K562 (cell line): ENCODE measurements at regions not wholly inside any gene's neighbourhood (a gene's known extent, or its start where the extent isn't known, plus 50 kb on each side); places are given as distances from the start of the nearest gene placed in this dataset.

Source experiments
- DPF2 ChIP-seq: fragments of 450-650 bp; IDR thresholded peaks from 2 replicates; pipeline ENCODE4 v1.6.1; 2016
- FOSL1 ChIP-seq: fragments of 200-800 bp; sonication (Bioruptor generic); conservative IDR thresholded peaks from 2 replicates; pipeline ENCODE4 v1.6.1; 2016; ENCODE audit warnings: missing genetic modification characterization, missing compliant biosample characterization
- IFI16 ChIP-seq: fragments of 250-450 bp; sonication (Bioruptor Pico); IDR thresholded peaks from 2 replicates; pipeline ENCODE4 v2.1.2; 2022; ENCODE audit warnings: mild to moderate bottlenecking, inconsistent platforms
- SMC3 ChIP-seq: conservative IDR thresholded peaks from 2 replicates; pipeline ENCODE4 v1.6.1; 2011; ENCODE audit warnings: low read depth, low read length, improper control_type of control experiment; ENCODE audit not compliant: insufficient read depth
- SRF ChIP-seq, 2 experiments: fragments of 250-450, 450-650 bp in 1 of 2; sonication (Bioruptor Pico) in 1 of 2; sonication (generic) in 1 of 2; formaldehyde crosslinking; IDR thresholded peaks; 2 replicates each; pipeline versions ENCODE4 v1.5.0 to v1.5.1; 2020 to 2022; ENCODE audit warnings: mild to moderate bottlenecking in 1 of 2, missing genetic modification reagents in 1 of 2
- ZNF134 ChIP-seq: fragments of 250-450 bp; sonication (Bioruptor Pico); conservative IDR thresholded peaks from 2 replicates; pipeline ENCODE4 v1.4.0; 2020
- ZNF644 ChIP-seq: fragments of 200-800 bp; sonication (Bioruptor generic); IDR thresholded peaks from 2 replicates; pipeline ENCODE4 v1.6.1; 2016; ENCODE audit warnings: low read depth, missing genetic modification characterization, missing compliant biosample characterization
- TF ChIP-seq, protein P1 (sequence below), 2 experiments: fragments of 450-650 bp; formaldehyde crosslinking in 1 of 2; IDR thresholded peaks; 2 replicates each; pipeline versions ENCODE4 v1.4.0 to v1.6.1; 2014 to 2020; ENCODE audit warnings: mild to moderate bottlenecking in 2 of 2, borderline replicate concordance in 1 of 2, low read depth in 1 of 2
- TF ChIP-seq, protein P2 (sequence below): fragments of 250-450 bp; sonication (Bioruptor Pico); IDR thresholded peaks from 2 replicates; pipeline ENCODE4 v1.6.1; 2021; ENCODE audit warnings: mild to moderate bottlenecking

DNA sequence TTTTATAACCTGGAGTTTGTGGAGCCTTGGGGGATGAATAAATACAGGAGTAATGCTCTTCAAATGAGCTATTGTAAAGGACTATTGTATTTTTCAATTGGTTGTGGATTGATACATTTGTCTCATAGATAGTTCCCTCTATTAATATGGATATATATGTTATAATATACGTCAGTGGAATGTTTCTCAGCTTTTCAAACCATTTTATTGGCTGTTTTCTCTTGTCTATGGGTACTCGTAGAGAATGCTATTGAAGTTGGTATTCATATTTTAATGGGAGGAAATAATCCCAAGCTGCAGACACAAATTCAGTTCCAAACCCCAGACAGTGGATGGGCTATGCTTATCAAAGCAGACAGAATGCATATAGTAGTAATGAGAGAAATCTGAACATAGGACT is 181.8 kb upstream of the DAB2 start (continued):
- TF ChIP-seq, protein P1, sequence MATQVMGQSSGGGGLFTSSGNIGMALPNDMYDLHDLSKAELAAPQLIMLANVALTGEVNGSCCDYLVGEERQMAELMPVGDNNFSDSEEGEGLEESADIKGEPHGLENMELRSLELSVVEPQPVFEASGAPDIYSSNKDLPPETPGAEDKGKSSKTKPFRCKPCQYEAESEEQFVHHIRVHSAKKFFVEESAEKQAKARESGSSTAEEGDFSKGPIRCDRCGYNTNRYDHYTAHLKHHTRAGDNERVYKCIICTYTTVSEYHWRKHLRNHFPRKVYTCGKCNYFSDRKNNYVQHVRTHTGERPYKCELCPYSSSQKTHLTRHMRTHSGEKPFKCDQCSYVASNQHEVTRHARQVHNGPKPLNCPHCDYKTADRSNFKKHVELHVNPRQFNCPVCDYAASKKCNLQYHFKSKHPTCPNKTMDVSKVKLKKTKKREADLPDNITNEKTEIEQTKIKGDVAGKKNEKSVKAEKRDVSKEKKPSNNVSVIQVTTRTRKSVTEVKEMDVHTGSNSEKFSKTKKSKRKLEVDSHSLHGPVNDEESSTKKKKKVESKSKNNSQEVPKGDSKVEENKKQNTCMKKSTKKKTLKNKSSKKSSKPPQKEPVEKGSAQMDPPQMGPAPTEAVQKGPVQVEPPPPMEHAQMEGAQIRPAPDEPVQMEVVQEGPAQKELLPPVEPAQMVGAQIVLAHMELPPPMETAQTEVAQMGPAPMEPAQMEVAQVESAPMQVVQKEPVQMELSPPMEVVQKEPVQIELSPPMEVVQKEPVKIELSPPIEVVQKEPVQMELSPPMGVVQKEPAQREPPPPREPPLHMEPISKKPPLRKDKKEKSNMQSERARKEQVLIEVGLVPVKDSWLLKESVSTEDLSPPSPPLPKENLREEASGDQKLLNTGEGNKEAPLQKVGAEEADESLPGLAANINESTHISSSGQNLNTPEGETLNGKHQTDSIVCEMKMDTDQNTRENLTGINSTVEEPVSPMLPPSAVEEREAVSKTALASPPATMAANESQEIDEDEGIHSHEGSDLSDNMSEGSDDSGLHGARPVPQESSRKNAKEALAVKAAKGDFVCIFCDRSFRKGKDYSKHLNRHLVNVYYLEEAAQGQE (IDR thresholded peaks at IDR 0.05; ENCODE audit: borderline replicate concordance) = no peak
- TF ChIP-seq, protein P1 (CRISPR knock-in tag; IDR thresholded peaks at IDR 0.05; ENCODE audit: low read depth) = no peak
- TF ChIP-seq, protein P2, sequence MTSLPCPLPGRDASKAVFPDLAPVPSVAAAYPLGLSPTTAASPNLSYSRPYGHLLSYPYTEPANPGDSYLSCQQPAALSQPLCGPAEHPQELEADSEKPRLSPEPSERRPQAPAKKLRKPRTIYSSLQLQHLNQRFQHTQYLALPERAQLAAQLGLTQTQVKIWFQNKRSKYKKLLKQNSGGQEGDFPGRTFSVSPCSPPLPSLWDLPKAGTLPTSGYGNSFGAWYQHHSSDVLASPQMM (CRISPR knock-in tag) = no peak
- TF ChIP-seq SMC3 (no peak), FOSL1 (tag) (no peak), SRF (CRISPR knock-in tag; IDR thresholded peaks at IDR 0.05) (no peak), ZNF134 (no peak), DPF2 (no peak), ZNF644 (no peak), IFI16 (CRISPR knock-in tag) (no peak)
